ENCODE measurements at regions not wholly inside any gene's neighbourhood (a gene's known extent, or its start where the extent isn't known, plus 50 kb on each side); places are given as distances from the start of the nearest gene placed in this dataset.
"Not testable (repeated sequence)": the region's sequence is repeated elsewhere in the genome, so short reads cannot be mapped to it uniquely, and the experiment has no call there.

DNA sequence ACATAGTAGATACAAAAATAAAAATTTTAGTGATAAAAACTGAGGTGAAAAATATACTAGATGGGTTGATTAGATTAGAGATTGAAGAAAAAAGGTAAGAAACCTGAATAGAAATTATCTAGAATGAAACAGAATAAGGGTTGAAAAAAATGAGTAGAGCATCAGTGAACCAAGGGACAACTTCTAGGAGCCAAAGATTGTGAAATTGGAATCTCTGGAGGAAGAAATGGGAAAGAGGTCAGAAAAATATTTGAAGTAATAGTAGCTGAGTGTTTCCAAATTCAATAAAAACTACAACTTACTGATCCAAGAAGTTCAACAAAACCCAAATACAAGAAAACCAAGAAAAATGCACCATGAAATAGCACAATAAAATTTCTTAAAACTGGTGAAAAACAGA lies 116.6 kb upstream of the STARD4 start:
- no peak for DNase-seq
- H3K27ac ChIP-seq, result no peak overlapping the region
- no peaks in the 10 kb centered on the region for H3K4me1 ChIP-seq
- no peaks in the 10 kb centered on the region for H3K27me3 ChIP-seq (ENCODE audit: low read depth)
- H3K9me3 ChIP-seq, result no peaks in the 10 kb centered on the region
- intact Hi-C loops (cut with DNase I), result no loop called here
- TF ChIP-seq, protein P1, sequence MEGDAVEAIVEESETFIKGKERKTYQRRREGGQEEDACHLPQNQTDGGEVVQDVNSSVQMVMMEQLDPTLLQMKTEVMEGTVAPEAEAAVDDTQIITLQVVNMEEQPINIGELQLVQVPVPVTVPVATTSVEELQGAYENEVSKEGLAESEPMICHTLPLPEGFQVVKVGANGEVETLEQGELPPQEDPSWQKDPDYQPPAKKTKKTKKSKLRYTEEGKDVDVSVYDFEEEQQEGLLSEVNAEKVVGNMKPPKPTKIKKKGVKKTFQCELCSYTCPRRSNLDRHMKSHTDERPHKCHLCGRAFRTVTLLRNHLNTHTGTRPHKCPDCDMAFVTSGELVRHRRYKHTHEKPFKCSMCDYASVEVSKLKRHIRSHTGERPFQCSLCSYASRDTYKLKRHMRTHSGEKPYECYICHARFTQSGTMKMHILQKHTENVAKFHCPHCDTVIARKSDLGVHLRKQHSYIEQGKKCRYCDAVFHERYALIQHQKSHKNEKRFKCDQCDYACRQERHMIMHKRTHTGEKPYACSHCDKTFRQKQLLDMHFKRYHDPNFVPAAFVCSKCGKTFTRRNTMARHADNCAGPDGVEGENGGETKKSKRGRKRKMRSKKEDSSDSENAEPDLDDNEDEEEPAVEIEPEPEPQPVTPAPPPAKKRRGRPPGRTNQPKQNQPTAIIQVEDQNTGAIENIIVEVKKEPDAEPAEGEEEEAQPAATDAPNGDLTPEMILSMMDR (IDR thresholded peaks at IDR 0.05), result no peak
- no peak overlapping the region for H3K4me3 ChIP-seq
- ATAC-seq, result no peak
- no peaks in the 10 kb centered on the region for H3K36me3 ChIP-seq

- DNase-seq (no peak), ATAC-seq (no peak)
- Histone ChIP-seq H3K27me3 (ENCODE audit: low read depth) (no peaks in the 10 kb centered on the region), H3K4me1 (no peaks in the 10 kb centered on the region), H3K36me3 (no peaks in the 10 kb centered on the region), H3K4me3 (no peak overlapping the region), H3K27ac (no peak overlapping the region), H3K9me3 (no peaks in the 10 kb centered on the region)
- intact Hi-C loops (cut with DNase I), result no loop called here
- TF ChIP-seq, protein P1 (IDR thresholded peaks at IDR 0.05), result no peak
Observed at GRCh38 chr5:111627862-111628261, 115.5 kb upstream of the STARD4 start.

DNA sequence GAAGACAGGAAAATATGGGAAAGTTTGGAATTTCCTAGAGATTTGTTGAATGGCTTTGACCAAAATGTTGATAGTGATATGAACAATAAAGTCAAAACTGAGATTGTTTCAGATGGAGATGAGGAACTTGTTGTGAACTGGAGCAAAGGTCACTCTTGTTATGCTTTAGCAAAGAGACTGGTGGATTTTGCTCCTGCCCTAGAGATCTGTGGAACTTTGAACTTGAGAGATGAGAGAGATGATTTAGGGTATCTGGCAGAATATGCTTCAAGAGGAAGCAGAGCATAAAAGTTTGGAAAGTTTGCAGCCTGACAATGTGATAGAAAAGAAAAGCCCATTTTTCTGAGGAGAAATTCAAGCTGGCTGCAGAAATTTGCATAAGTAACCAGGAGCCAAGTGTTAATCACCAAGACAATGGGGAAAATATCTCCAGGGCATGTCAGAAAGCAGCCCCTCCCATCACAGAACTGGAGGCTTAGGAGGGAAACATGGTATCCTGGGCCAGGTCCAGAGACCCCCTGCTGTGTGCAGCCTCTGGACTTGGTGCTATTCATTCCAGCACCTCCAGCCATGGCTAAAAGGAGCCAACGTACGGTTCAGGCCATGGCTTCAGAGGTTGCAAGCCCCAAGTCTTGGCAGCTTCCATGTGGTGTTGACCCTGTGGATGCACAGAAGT lies 114.3 kb upstream of the STARD4 start:
- no peaks in the 10 kb centered on the region for H3K36me3 ChIP-seq
- intact Hi-C loops (cut with DNase I), result no loop called here
- no peaks in the 10 kb centered on the region for H3K4me1 ChIP-seq
- DNase-seq (no peak), ATAC-seq (no peak)
- no peaks in the 10 kb centered on the region for H3K9me3 ChIP-seq
- TF ChIP-seq, protein P1 (IDR thresholded peaks at IDR 0.05), result no peak
- no peak overlapping the region for H3K4me3 ChIP-seq
- no peak overlapping the region for H3K27ac ChIP-seq
- H3K27me3 ChIP-seq (ENCODE audit: low read depth), result no peaks in the 10 kb centered on the region

DNA sequence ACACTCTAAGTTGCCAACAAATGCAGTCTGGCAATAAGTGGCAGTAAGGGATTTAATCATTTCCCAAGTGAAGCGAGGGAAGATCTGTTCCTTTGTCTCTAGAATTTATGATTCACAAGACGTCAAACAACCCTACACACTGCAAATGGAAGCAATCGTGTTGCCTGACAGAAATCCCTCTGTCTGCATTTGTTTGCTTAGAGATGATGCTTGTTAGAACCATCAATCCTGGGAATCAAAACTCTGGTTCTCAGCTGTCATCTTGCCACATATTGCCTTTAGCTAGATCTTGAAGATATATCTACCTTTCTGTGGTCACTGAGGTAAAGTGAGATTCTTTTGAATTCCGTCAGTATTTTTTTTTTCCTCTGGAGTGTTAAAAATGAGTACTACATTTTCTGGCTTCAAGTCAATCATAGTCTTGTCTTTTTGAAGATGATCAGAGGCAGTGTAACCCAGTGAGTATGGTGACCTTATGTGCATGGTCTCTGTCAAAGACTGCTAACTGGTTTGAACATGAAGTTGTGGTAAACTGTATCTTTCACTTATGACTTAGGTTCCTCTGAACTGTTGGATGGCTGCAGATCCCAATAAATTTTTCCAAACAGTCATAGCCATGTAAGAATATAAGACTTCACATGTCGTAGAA lies 106.4 kb upstream of the STARD4 start:
- Histone ChIP-seq H3K36me3 (no peaks in the 10 kb centered on the region), H3K9me3 (peaks cover 2% of the 10 kb centered on the region), H3K4me1 (no peaks in the 10 kb centered on the region), H3K27me3 (ENCODE audit: low read depth) (no peaks in the 10 kb centered on the region), H3K27ac (no peak overlapping the region), H3K4me3 (no peak overlapping the region)
- no peak for DNase-seq
- intact Hi-C loops (cut with DNase I), result no loop called here
- TF ChIP-seq, protein P1 (IDR thresholded peaks at IDR 0.05), result no peak
- no peak for ATAC-seq

DNA sequence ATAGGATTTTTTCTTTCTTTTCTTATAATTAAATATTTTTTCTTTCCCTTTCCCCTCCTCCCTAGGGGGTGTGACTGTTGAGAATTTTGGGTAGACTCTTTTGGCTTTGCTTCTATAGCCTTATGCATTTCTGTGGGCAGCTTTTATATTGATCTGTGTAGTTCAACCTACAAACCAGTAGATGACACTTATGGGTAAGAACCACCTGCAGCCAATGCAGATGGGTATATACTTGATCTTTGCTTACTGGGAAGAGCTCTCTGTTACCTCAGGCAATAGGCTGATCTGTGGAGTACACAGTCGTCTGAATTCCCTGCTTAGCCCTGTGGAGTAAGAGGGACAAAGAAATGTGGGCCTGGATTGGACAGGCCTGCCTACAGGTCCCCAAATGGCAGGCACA lies 102.7 kb upstream of the STARD4 start:
- H3K9me3 ChIP-seq, result peaks cover 2% of the 10 kb centered on the region
- no peaks in the 10 kb centered on the region for H3K4me1 ChIP-seq
- ATAC-seq (no peak), DNase-seq (no peak)
- H3K27me3 ChIP-seq (ENCODE audit: low read depth), result no peaks in the 10 kb centered on the region
- H3K36me3 ChIP-seq, result no peaks in the 10 kb centered on the region
- intact Hi-C loops (cut with DNase I), result no loop called here
- H3K4me3 ChIP-seq, result no peak overlapping the region
- H3K27ac ChIP-seq, result no peak overlapping the region
- TF ChIP-seq, protein P1 (IDR thresholded peaks at IDR 0.05), result no peak

- intact Hi-C loops (cut with DNase I), result not testable (repeated sequence)
Observed at GRCh38 chr5:111612013-111612630, 99.8 kb upstream of the STARD4 start.

More at GRCh38 chr5:111612013-111612630, 99.8 kb upstream of the STARD4 start:
- not testable (repeated sequence) for H3K36me3 ChIP-seq; H3K27me3 ChIP-seq (ENCODE audit: low read depth); H3K4me3 ChIP-seq; H3K27ac ChIP-seq; H3K4me1 ChIP-seq; ATAC-seq; H3K9me3 ChIP-seq; DNase-seq

Data from lower lobe of right lung (tissue), 2 donors.